SH-SY5Y (cell line): ENCODE measurements at regions not wholly inside any gene's neighbourhood (a gene's known extent, or its start where the extent isn't known, plus 50 kb on each side); places are given as distances from the start of the nearest gene placed in this dataset.

ENCODE experiments used
- GATA2 ChIP-seq: IDR thresholded peaks from 2 replicates; pipeline ENCODE4 v1.6.1; 2011; ENCODE audit warnings: mild to moderate bottlenecking, low read depth, low read length
- GATA3 ChIP-seq: IDR thresholded peaks from 2 replicates; pipeline ENCODE4 v1.6.1; 2011; ENCODE audit warnings: low read depth, mild to moderate bottlenecking, low read length, moderate library complexity

- no peak for TF ChIP-seq GATA2
- no peak for TF ChIP-seq GATA3
Measured at GRCh38 chr16:54504372-54504771, 217.8 kb upstream of the IRX3 start.
